ENCODE measurements at regions not wholly inside any gene's neighbourhood (a gene's known extent, or its start where the extent isn't known, plus 50 kb on each side); places are given as distances from the start of the nearest gene placed in this dataset.

DNA sequence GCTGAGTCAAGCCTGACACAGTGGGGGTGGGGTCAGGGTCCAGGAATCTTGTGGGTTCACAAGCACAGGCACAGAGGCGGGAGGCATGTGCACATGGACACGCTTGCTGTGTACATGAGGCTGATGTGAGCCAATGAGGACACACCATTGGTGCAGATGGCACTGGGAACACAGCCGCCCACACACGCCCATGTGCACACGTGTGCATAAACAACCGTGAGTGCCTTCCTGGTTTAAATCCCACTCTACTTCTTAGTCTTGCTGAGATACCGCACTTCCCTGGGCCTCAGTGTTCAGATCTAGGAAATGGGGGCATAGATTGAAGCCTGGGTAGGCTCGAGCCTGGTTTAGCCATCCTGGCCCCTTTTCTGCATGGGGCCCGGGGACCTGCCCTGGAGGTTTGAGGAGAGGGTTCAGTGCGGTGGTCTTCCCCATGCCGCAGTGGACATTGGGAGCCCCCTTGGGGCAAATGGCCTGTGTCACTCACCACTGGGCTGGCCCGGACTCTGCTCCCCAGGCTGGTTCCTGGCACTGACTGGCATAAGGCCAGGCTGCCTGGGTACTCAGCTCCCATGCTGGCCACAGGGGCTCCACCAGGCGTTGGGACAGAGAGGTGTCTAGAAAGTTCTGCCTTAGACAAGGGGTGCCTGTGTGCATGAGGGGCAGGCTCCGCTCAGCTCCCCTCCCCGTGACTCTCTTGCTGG, 60.2 kb downstream of the CEBPB start:
- peaks cover 10% of the 10 kb centered on the region for H3K4me1 ChIP-seq
- intact Hi-C loops (cut with DNase I) = no loop called here
- TF ChIP-seq POLR2AphosphoS5 (IDR thresholded peaks at IDR 0.05; ENCODE audit: insufficient read depth in 1 of 2, low read depth in 1 of 2) (no peak), POLR2A (IDR thresholded peaks at IDR 0.05) (no peak), CTCF (IDR thresholded peaks at IDR 0.05) (no peak)
- H3K27me3 ChIP-seq = no peaks in the 10 kb centered on the region
- no peaks in the 10 kb centered on the region for H3K36me3 ChIP-seq
- no peak overlapping the region for H3K4me3 ChIP-seq
- no peaks in the 10 kb centered on the region for H3K9me3 ChIP-seq
- no peak overlapping the region for H3K27ac ChIP-seq
- DNase-seq (ENCODE audit: extremely low spot score in 2 of 2) = no peak

DNA sequence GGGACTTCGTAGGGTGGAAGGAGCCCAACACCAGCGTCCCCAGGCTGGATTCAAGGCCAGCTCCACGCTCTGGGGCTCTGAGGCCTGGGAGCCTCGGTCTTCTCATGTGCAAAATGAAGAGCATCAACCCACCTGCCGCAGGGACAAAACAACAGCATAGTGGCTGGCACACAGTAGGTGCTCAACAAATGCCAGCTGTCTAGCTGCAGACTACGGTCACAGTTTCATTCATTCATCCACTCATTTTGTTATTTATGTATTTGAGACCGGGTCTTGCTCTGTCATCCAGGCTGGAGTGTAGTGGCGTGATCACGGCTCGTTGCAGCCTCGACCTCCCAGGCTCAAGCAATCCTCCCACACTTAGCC, 60.7 kb downstream of the CEBPB start:
- Histone ChIP-seq H3K4me3 (no peak overlapping the region), H3K27me3 (no peaks in the 10 kb centered on the region), H3K4me1 (peaks cover 10% of the 10 kb centered on the region), H3K36me3 (no peaks in the 10 kb centered on the region), H3K9me3 (no peaks in the 10 kb centered on the region), H3K27ac (no peak overlapping the region)
- intact Hi-C loops (cut with DNase I) = no loop called here
- no peak for DNase-seq (ENCODE audit: extremely low spot score in 2 of 2)
- TF ChIP-seq CTCF (IDR thresholded peaks at IDR 0.05) (no peak), POLR2A (IDR thresholded peaks at IDR 0.05) (no peak), POLR2AphosphoS5 (IDR thresholded peaks at IDR 0.05; ENCODE audit: insufficient read depth in 1 of 2, low read depth in 1 of 2) (no peak)

DNA sequence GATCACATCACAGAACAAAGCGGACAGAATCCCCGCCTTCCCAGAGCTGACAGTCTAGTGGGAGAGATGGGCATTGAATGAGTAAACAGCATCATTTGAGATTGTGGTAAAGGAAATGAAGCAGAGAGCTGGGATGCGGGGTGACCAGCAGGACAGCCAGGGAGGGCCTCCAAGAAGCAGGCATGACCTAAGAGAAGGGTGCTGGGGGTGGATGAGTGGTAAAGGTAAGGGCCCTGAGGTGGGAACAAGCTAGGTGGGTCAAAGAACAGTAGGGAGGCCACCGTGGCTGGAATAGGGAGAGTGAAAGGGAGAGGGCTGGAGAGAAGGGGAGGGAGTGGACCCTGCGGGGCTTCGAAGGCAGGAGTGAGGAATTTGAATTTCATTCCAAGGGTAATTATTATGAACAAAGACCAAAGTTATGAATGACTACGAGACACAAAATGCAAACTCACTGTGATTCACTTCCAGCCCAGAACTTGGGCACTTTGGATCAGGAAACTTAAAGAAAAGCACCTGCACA, 61.4 kb downstream of the CEBPB start:
- DNase-seq (ENCODE audit: extremely low spot score in 2 of 2) = no peak
- H3K4me1 ChIP-seq = peaks cover 8% of the 10 kb centered on the region
- H3K27ac ChIP-seq = no peak overlapping the region
- intact Hi-C loops (cut with DNase I) = no loop called here
- TF ChIP-seq POLR2A (IDR thresholded peaks at IDR 0.05) = no peak
- no peak for TF ChIP-seq POLR2AphosphoS5 (IDR thresholded peaks at IDR 0.05; ENCODE audit: insufficient read depth in 1 of 2, low read depth in 1 of 2)
- no peak for TF ChIP-seq CTCF (IDR thresholded peaks at IDR 0.05)
- no peaks in the 10 kb centered on the region for H3K36me3 ChIP-seq
- no peak overlapping the region for H3K4me3 ChIP-seq
- H3K27me3 ChIP-seq = no peaks in the 10 kb centered on the region
- no peaks in the 10 kb centered on the region for H3K9me3 ChIP-seq

DNA sequence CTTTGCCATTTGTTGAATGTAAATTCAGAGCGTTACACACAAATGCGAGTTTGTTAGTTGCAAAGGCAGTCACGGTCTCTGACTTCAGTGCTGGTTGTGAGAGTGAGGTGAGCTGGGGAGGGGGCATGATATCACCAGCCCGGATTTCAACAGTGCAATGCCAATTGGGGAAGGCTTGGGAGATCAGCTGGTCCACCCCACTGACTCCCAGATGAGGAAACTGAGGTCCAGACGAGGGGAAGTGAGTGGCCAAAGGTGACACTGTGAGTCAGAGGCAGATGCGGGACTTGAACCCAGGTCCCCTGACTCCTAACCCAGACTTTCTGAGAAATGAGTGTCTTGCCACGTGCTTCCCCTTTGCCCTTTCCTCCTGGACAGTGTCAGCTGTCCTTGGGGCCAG, 62.1 kb downstream of the CEBPB start:
- DNase-seq (ENCODE audit: extremely low spot score in 2 of 2) = no peak
- intact Hi-C loops (cut with DNase I) = no loop called here
- Histone ChIP-seq H3K27me3 (no peaks in the 10 kb centered on the region), H3K4me3 (no peak overlapping the region), H3K36me3 (no peaks in the 10 kb centered on the region), H3K27ac (no peak overlapping the region), H3K9me3 (no peaks in the 10 kb centered on the region), H3K4me1 (peaks cover 1% of the 10 kb centered on the region)
- TF ChIP-seq POLR2AphosphoS5 (IDR thresholded peaks at IDR 0.05; ENCODE audit: insufficient read depth in 1 of 2, low read depth in 1 of 2) = no peak
- TF ChIP-seq POLR2A (IDR thresholded peaks at IDR 0.05) = no peak
- TF ChIP-seq CTCF (IDR thresholded peaks at IDR 0.05) = no peak

DNA sequence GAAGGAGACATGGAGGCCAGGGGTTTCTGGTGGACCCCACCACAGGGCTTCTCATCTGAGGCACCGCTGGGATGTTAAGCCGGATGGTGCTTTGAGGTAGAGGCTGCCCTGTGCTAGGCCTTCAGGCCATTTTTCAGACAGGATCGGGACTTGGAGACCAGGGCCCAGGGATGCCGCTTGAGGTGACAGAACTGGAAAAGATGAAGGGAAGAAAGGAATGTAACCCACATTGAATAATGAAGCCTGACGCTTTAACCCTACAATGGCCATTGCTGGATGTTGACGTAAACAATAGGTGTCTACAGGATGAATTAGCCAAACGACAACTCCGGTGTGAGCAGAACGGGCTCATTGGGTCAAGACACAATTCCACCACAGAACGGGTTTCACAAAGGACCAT, 62.5 kb downstream of the CEBPB start:
- intact Hi-C loops (cut with DNase I) = no loop called here
- TF ChIP-seq CTCF (IDR thresholded peaks at IDR 0.05) (no peak), POLR2A (IDR thresholded peaks at IDR 0.05) (no peak), POLR2AphosphoS5 (IDR thresholded peaks at IDR 0.05; ENCODE audit: insufficient read depth in 1 of 2, low read depth in 1 of 2) (no peak)
- H3K36me3 ChIP-seq = no peaks in the 10 kb centered on the region
- H3K9me3 ChIP-seq = no peaks in the 10 kb centered on the region
- no peaks in the 10 kb centered on the region for H3K4me1 ChIP-seq
- H3K27ac ChIP-seq = no peak overlapping the region
- no peaks in the 10 kb centered on the region for H3K27me3 ChIP-seq
- no peak overlapping the region for H3K4me3 ChIP-seq
- DNase-seq (ENCODE audit: extremely low spot score in 2 of 2) = no peak
